ENCODE measurements at regions not wholly inside any gene's neighbourhood (a gene's known extent, or its start where the extent isn't known, plus 50 kb on each side); places are given as distances from the start of the nearest gene placed in this dataset.

- Mint-ChIP-seq H3K4me1 (ENCODE audit: low read depth, unreplicated experiment) (no peaks in the 10 kb centered on the region), H3K9me3 (ENCODE audit: unreplicated experiment) (no peaks in the 10 kb centered on the region), H3K36me3 (ENCODE audit: unreplicated experiment) (no peaks in the 10 kb centered on the region), H3K27ac (ENCODE audit: unreplicated experiment) (no peak overlapping the region), H3K27me3 (ENCODE audit: unreplicated experiment) (no peaks in the 10 kb centered on the region), H3K4me3 (ENCODE audit: unreplicated experiment) (no peak overlapping the region)
- no peak for TF ChIP-seq CTCF (IDR thresholded peaks at IDR 0.05; ENCODE audit: partially characterized antibody, unreplicated experiment)
- DNase-seq = no peak
Measured at GRCh38 chr21:35199733-35200015, 150.6 kb upstream of the RUNX1 start.

GRCh38 chr21:35198982-35199732 is 150.1 kb upstream of the RUNX1 start:
- Mint-ChIP-seq H3K36me3 (ENCODE audit: unreplicated experiment) (no peaks in the 10 kb centered on the region), H3K9me3 (ENCODE audit: unreplicated experiment) (no peaks in the 10 kb centered on the region), H3K4me3 (ENCODE audit: unreplicated experiment) (no peak overlapping the region), H3K27me3 (ENCODE audit: unreplicated experiment) (no peaks in the 10 kb centered on the region), H3K4me1 (ENCODE audit: low read depth, unreplicated experiment) (no peaks in the 10 kb centered on the region), H3K27ac (ENCODE audit: unreplicated experiment) (no peak overlapping the region)
- TF ChIP-seq CTCF (IDR thresholded peaks at IDR 0.05; ENCODE audit: partially characterized antibody, unreplicated experiment) = no peak
- DNase-seq = no peak

GRCh38 chr21:35198565-35198964 is 149.5 kb upstream of the RUNX1 start:
- H3K4me1 Mint-ChIP-seq (ENCODE audit: low read depth, unreplicated experiment) = no peaks in the 10 kb centered on the region
- no peak for DNase-seq
- no peak for TF ChIP-seq CTCF (IDR thresholded peaks at IDR 0.05; ENCODE audit: partially characterized antibody, unreplicated experiment)
- H3K9me3 Mint-ChIP-seq (ENCODE audit: unreplicated experiment) = no peaks in the 10 kb centered on the region
- no peaks in the 10 kb centered on the region for H3K27me3 Mint-ChIP-seq (ENCODE audit: unreplicated experiment)
- H3K36me3 Mint-ChIP-seq (ENCODE audit: unreplicated experiment) = no peaks in the 10 kb centered on the region
- H3K4me3 Mint-ChIP-seq (ENCODE audit: unreplicated experiment) = no peak overlapping the region
- H3K27ac Mint-ChIP-seq (ENCODE audit: unreplicated experiment) = no peak overlapping the region

DNA sequence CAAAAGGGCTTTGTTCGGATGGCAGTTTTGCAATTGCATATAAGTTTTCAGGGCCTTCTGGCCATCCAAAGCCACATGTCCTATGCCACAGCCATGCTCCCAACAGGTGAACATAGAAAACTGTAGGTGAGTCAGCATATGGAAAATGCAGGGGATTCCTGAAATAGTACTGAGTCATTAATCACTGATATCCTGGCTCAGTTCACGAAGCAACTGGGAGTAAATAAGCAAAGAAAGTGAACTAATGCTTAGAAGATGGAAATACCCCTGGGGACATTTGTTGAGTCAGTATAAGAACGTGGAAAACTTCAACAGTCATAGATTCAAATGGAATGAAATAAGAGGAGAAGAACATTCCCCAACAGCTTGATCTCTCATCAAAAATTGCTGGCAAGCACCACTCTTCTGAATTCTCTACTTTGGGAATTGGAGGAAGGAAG is 148.9 kb upstream of the RUNX1 start:
- H3K4me3 Mint-ChIP-seq (ENCODE audit: unreplicated experiment) = no peak overlapping the region
- no peaks in the 10 kb centered on the region for H3K36me3 Mint-ChIP-seq (ENCODE audit: unreplicated experiment)
- H3K27ac Mint-ChIP-seq (ENCODE audit: unreplicated experiment) = no peak overlapping the region

More for the DNA sequence above, 148.9 kb upstream of the RUNX1 start:
- no peaks in the 10 kb centered on the region for H3K27me3 Mint-ChIP-seq (ENCODE audit: unreplicated experiment)
- DNase-seq = no peak
- no peaks in the 10 kb centered on the region for H3K9me3 Mint-ChIP-seq (ENCODE audit: unreplicated experiment)
- TF ChIP-seq CTCF (IDR thresholded peaks at IDR 0.05; ENCODE audit: partially characterized antibody, unreplicated experiment) = no peak
- no peaks in the 10 kb centered on the region for H3K4me1 Mint-ChIP-seq (ENCODE audit: low read depth, unreplicated experiment)
